GM10248 (cell line): ENCODE measurements at regions not wholly inside any gene's neighbourhood (a gene's known extent, or its start where the extent isn't known, plus 50 kb on each side); places are given as distances from the start of the nearest gene placed in this dataset.
"Not testable (repeated sequence)": the region's sequence is repeated elsewhere in the genome, so short reads cannot be mapped to it uniquely, and the experiment has no call there.

Experiments
- CTCF ChIA-PET: fragments of 300-600 bp; sonication (Branson Sonifier 250); formaldehyde crosslinking; extraction: SDS; loops from one replicate; lab custom pipeline; 2021; ENCODE audit warnings: antibody characterized with exemption; lab: Yijun Ruan, JAX
- POLR2A ChIA-PET: fragments of 350-650 bp; sonication (Branson Sonifier 250); formaldehyde crosslinking; extraction: SDS; loops from one replicate; lab custom pipeline; 2020; ENCODE audit warnings: antibody characterized with exemption; lab: Yijun Ruan, JAX
- DNase-seq: peaks from one replicate; pipeline ENCODE4 v3.0.0; 2012; ENCODE audit errors: extremely low spot score
- CTCF ChIP-seq: IDR thresholded peaks from 2 replicates; pipeline ENCODE4 v1.5.1; 2012; ENCODE audit warnings: mild to moderate bottlenecking, low read depth; ENCODE audit errors: extremely low read depth, missing control alignments, control extremely low read depth

- TF ChIP-seq CTCF: no peak
- POLR2A ChIA-PET: no interaction called here
- CTCF ChIA-PET: interaction anchor here (1.2 to 1.5 kb wide), 3 partner anchors 11 to 51 kb away, joined by 3 to 6 read pairs (median 4); no protein-coding TSS in a partner anchor
- DNase-seq: no peak
Observed at GRCh38 chr6:144634371-144634770, 349.2 kb downstream of the UTRN start.

- ChIA-PET CTCF (interaction anchor here (1.5 kb wide), 1 partner anchor 14 kb away, joined by 4 read pairs; no protein-coding TSS in a partner anchor), POLR2A (no interaction called here)
- TF ChIP-seq CTCF: no peak
- DNase-seq: no peak
Observed at GRCh38 chr6:144635051-144635450, 349.9 kb downstream of the UTRN start.

- CTCF ChIA-PET: interaction anchor here (1.6 kb wide), 1 partner anchor 8 kb away, joined by 4 read pairs; no protein-coding TSS in a partner anchor
- DNase-seq, POLR2A ChIA-PET: not testable (repeated sequence)
Observed at GRCh38 chr6:144636025-144636424, 350.9 kb downstream of the UTRN start.

GRCh38 chr6:144637541-144637940 is 352.4 kb downstream of the UTRN start:
- POLR2A ChIA-PET: no interaction called here
- CTCF ChIA-PET: interaction anchor here (1.6 kb wide), 1 partner anchor 9 kb away, joined by 4 read pairs; no protein-coding TSS in a partner anchor
- TF ChIP-seq CTCF: no peak
- DNase-seq: no peak

GRCh38 chr6:144639654-144640053 is 354.5 kb downstream of the UTRN start:
- CTCF ChIA-PET: interaction anchor here (1.4 kb wide), 1 partner anchor 20 kb away, joined by 3 read pairs; no protein-coding TSS in a partner anchor

GRCh38 chr6:144641286-144641685 is 356.2 kb downstream of the UTRN start:
- ChIA-PET CTCF (no interaction called here), POLR2A (no interaction called here)
- no peak for TF ChIP-seq CTCF
- no peak for DNase-seq

More at GRCh38 chr6:144639654-144640053, 354.5 kb downstream of the UTRN start:
- POLR2A ChIA-PET: no interaction called here
- no peak for DNase-seq
- no peak for TF ChIP-seq CTCF

GRCh38 chr6:144644776-144645175 is 359.6 kb downstream of the UTRN start:
- CTCF ChIA-PET: no interaction called here
- no peak for TF ChIP-seq CTCF
- POLR2A ChIA-PET: no interaction called here
- no peak for DNase-seq
